GM12872 (cell line): ENCODE measurements at regions not wholly inside any gene's neighbourhood (a gene's known extent, or its start where the extent isn't known, plus 50 kb on each side); places are given as distances from the start of the nearest gene placed in this dataset.
A peak's percentile ranks its signal among the peaks of the same experiment; 100 is the strongest.

ENCODE experiments used
- TF ChIP-seq, protein P1 (sequence below): IDR thresholded peaks from 3 replicates; pipeline ENCODE4 v1.5.1; 2011; ENCODE audit warnings: low read depth, mild to moderate bottlenecking, low read length, moderate library complexity; ENCODE audit not compliant: insufficient read depth

DNA sequence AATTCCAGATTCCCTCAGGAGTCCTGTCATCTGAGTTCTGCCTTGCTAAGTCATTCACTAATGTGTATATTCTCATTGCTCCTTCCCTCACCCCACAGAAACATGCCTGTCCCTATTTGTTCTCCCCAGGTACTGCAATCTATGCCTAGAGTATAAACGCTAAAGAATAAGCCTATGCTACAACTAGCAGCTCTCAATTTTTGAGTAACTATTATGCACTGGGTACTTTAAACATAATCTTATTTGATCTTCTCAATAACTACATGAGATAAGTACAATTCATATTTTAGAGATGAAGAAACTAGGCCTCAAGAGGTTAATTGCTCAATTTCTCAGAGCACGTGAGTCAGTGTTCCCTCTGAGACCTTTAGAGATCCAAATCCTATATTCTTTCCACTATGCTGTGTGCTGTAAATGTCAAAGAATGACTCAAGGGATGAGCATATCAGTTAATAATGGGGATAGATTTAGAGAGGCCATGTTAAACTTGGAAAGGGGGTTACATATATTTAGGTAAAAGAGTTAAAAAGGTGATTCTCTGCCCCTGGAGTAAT lies 423.8 kb upstream of the ADGRB3 start:
- TF ChIP-seq, protein P1, sequence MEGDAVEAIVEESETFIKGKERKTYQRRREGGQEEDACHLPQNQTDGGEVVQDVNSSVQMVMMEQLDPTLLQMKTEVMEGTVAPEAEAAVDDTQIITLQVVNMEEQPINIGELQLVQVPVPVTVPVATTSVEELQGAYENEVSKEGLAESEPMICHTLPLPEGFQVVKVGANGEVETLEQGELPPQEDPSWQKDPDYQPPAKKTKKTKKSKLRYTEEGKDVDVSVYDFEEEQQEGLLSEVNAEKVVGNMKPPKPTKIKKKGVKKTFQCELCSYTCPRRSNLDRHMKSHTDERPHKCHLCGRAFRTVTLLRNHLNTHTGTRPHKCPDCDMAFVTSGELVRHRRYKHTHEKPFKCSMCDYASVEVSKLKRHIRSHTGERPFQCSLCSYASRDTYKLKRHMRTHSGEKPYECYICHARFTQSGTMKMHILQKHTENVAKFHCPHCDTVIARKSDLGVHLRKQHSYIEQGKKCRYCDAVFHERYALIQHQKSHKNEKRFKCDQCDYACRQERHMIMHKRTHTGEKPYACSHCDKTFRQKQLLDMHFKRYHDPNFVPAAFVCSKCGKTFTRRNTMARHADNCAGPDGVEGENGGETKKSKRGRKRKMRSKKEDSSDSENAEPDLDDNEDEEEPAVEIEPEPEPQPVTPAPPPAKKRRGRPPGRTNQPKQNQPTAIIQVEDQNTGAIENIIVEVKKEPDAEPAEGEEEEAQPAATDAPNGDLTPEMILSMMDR, result no peak

DNA sequence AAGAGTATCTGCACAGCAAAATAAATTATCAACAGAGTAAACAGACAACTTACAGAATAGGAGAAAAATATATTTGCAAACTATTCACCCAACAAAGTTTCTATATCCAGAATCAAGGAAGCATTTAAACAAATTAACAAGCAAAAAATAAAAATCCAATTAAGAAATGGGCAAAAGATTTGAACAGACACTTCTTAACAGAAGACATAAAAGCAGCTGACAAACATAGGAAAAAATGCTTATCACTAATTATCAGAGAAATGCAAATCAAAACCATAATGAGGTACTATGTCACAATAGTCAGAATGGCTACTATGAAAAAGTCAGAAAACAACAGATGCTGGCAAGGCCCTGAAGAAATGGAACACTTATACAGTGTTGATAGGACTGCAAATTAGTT lies 434.2 kb upstream of the ADGRB3 start:
- TF ChIP-seq, protein P1, result no peak

DNA sequence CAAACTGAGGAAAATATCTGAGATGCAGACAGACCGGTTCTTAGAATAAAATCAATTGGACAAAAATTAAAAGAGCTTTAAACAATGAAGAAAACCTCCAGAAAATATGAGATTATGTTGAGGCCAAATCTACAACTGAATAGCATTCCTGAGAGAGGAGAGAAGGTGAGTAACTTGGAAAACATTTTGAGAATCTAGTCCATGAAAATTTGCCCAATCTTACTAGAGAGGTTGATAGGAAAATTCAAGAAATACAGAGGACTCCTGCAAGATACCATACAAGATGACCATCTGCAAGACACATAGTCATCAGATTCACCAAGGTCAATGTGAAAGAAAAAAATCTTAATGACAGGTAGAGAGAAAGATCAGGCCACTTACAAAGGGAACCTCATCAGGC lies 437.7 kb upstream of the ADGRB3 start:
- TF ChIP-seq, protein P1, result no peak

DNA sequence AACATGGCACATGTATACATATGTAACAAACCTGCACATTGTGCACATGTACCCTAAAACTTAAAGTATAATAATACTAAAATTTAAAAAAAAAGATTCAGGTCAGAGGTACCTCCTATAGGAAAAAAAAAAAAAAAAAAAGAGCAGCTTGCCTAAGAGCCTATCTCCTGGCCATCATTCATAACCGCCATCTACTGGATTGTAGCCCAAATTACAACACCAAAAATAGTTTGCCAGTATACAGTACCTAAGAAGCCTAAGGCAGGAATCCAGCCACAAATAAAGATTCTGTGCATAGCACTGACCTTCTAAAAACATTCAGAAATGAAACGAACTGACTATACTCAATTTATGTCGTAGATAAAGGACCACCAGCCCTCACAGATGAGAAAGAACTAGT lies 438.4 kb upstream of the ADGRB3 start:
- TF ChIP-seq, protein P1, result peak; percentile 46; the same call in 1 of the 3 replicates

DNA sequence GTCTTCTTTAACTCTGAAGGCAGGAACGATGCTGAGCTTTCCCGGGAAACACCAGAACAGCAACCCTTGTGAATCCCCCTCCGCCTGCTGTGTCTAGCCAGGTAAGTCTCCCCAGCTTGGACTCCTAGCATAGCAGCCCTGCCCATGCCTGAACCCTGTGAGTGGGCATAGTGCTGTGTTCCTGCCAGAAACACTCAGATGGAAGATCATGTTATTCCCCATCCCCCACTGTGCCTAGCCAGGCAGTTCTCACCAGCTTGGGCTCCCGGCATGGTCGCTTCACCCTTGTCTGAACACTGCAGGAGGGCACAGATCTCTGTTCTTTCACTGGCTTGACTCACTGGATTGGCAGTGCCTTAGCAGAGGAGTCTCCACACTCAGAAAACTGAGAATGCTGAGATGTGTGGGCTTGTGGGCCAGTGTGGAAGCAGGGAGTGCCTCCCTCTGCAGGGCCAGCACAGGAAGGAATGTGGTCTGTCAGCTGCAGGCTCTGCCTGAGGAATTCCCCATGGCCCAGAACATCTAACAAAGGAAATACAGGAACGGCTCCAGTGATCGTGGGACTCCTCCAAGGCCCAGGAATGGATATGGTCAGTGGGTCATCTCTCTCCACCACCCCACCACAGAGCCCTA lies 440.1 kb upstream of the ADGRB3 start:
- TF ChIP-seq, protein P1, result no peak

DNA sequence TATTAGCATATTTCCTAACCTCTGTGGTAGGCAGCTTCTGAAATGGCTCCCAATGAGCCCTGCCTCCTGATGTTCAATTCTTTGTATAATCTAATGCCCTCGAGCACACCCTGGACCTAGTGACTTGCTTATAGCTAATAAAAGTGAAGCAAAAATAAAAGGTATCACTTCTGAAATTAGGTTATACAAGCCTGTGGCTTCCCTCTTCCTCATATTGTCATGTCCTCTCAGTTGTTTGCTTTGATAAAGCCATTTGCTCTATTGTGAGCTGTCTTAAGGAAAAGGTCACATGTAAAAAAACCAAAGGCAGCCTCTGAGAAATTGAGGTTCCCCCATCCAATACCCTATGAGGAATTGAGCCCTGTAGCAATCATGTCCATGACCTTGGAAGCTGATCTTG lies 442.1 kb upstream of the ADGRB3 start:
- TF ChIP-seq, protein P1, result no peak

DNA sequence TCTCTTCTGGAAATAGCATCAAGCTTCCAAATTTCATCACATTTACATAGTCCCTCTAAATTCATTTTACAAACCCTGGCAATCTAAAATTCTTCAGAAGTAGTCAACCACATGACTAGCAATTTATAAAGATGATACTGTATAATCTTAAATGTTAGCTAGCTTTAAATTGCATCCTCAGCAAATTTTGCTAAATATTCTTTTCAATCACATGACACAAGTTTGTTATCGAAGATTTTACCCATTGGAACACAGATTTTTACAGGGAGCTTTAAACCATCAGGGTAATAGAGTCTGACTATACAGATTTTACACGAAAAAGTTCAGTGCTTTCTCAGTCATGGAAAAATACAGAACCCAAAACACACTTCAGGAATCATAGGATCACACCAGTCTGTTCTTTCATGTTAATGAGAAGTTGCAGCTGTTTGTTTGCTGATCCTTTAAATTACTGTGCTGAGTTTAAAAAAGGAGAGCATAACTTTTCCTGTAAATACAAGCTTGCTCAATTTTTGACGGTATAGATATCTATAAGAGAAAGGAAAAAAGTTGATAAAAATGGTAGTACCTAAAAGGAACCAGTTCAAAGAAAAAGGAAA lies 445.8 kb upstream of the ADGRB3 start:
- TF ChIP-seq, protein P1, result no peak
